ENCODE measurements at regions not wholly inside any gene's neighbourhood (a gene's known extent, or its start where the extent isn't known, plus 50 kb on each side); places are given as distances from the start of the nearest gene placed in this dataset.

GRCh38 chr7:46024263-46024916, 103.3 kb upstream of the IGFBP3 start:
- intact Hi-C loops (cut with DNase I): no loop called here
- no peak overlapping the region for H3K9ac ChIP-seq (ENCODE audit: low read length in 3 of 3)
- H3K27ac ChIP-seq (ENCODE audit: low read depth in 2 of 2, low read length in 2 of 2): no peak overlapping the region
- H3K4me3 ChIP-seq (ENCODE audit: low read length in 3 of 3): no peak overlapping the region
- no peak for TF ChIP-seq CTCF (IDR thresholded peaks at IDR 0.05; ENCODE audit: borderline replicate concordance, extremely low read depth, insufficient read depth)
- H3K36me3 ChIP-seq (ENCODE audit: control insufficient read depth in 2 of 3, insufficient read depth in 3 of 3, low read length in 3 of 3): no peaks in the 10 kb centered on the region
- H3K4me1 ChIP-seq (ENCODE audit: control insufficient read depth in 2 of 3, insufficient read depth in 2 of 3, low read depth in 1 of 3, low read length in 3 of 3): no peaks in the 10 kb centered on the region
- no peaks in the 10 kb centered on the region for H3K27me3 ChIP-seq (ENCODE audit: control insufficient read depth, insufficient read depth, low read length)
- no peaks in the 10 kb centered on the region for H3K9me3 ChIP-seq (ENCODE audit: control insufficient read depth in 2 of 3, insufficient read depth in 1 of 3, low read length in 3 of 3)
- FAIRE-seq (no peak), DNase-seq (no peak)

DNA sequence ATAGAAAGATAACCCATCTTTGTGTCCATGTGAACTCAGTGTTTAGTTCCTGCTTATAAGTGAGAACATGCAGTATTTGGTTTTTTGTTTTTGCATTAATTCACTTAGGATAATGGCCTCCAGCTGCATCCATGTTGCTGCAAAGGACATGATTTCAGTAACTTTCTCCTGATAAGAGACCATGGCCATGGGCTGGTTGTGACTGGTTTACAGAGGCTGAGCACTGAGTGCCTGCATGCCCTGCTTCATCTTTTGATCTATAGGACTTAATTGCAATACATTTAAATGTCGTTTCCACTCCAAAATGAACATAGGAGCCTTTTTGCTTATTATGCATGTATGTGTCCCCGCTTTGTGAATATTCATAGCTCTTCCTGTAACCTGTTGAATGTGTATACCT, 101.3 kb upstream of the IGFBP3 start:
- TF ChIP-seq CTCF (IDR thresholded peaks at IDR 0.05; ENCODE audit: borderline replicate concordance, extremely low read depth, insufficient read depth): no peak
- Histone ChIP-seq H3K4me3 (ENCODE audit: low read length in 3 of 3) (no peak overlapping the region), H3K27me3 (ENCODE audit: control insufficient read depth, insufficient read depth, low read length) (no peaks in the 10 kb centered on the region), H3K36me3 (ENCODE audit: control insufficient read depth in 2 of 3, insufficient read depth in 3 of 3, low read length in 3 of 3) (no peaks in the 10 kb centered on the region), H3K4me1 (ENCODE audit: control insufficient read depth in 2 of 3, insufficient read depth in 2 of 3, low read depth in 1 of 3, low read length in 3 of 3) (no peaks in the 10 kb centered on the region), H3K9ac (ENCODE audit: low read length in 3 of 3) (no peak overlapping the region), H3K9me3 (ENCODE audit: control insufficient read depth in 2 of 3, insufficient read depth in 1 of 3, low read length in 3 of 3) (no peaks in the 10 kb centered on the region), H3K27ac (ENCODE audit: low read depth in 2 of 2, low read length in 2 of 2) (no peak overlapping the region)
- DNase-seq (no peak), FAIRE-seq (no peak)
- intact Hi-C loops (cut with DNase I): no loop called here

DNA sequence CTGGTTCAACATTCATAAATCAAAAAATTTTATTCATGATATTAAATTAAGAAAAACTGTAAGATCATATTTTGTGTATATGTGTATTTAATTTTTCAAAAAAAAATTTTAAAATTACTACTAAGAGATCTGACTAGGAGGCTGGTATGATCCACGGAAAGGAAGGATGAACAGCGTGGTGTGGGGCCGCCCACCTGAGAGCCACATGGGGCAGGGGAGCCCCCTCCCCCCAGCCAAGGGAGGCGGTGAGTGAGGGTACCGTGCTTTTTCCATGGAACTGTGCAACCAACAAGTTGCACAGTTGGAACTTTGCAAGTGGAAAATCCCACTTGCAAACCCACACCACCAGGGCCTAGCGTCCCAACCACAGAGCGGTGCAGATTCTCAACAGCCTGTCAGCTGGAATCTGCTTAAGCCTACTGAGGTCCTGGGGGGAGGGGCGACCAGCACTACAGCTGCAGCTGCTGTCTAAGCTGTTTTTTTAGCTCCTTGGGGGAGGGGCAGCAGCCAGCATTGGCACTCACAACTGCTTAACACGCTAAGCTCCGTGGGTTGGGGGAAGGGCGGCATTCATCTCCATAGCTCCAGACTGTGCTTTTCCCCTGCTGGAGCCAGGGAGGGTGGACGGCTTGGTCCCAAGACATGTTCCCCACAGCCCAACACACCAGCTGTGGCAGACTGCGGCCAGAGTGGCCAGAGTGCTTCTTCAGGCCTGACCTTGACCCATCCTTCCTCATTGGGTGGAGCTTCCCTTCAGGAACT, 94.2 kb upstream of the IGFBP3 start:
- no peaks in the 10 kb centered on the region for H3K9me3 ChIP-seq (ENCODE audit: control insufficient read depth in 2 of 3, insufficient read depth in 1 of 3, low read length in 3 of 3)
- H3K4me3 ChIP-seq (ENCODE audit: low read length in 3 of 3): no peak overlapping the region
- FAIRE-seq (no peak), DNase-seq (peak; percentile 30 to 92 (median 70))
- H3K9ac ChIP-seq (ENCODE audit: low read length in 3 of 3): no peak overlapping the region
- no peaks in the 10 kb centered on the region for H3K27me3 ChIP-seq (ENCODE audit: control insufficient read depth, insufficient read depth, low read length)
- no peaks in the 10 kb centered on the region for H3K4me1 ChIP-seq (ENCODE audit: control insufficient read depth in 2 of 3, insufficient read depth in 2 of 3, low read depth in 1 of 3, low read length in 3 of 3)
- intact Hi-C loops (cut with DNase I): no loop called here
- no peak for TF ChIP-seq CTCF (IDR thresholded peaks at IDR 0.05; ENCODE audit: borderline replicate concordance, extremely low read depth, insufficient read depth)
- no peaks in the 10 kb centered on the region for H3K36me3 ChIP-seq (ENCODE audit: control insufficient read depth in 2 of 3, insufficient read depth in 3 of 3, low read length in 3 of 3)
- H3K27ac ChIP-seq (ENCODE audit: low read depth in 2 of 2, low read length in 2 of 2): no peak overlapping the region
